Type B pancreatic cell (in vitro differentiated cells): ENCODE measurements at regions not wholly inside any gene's neighbourhood (a gene's known extent, or its start where the extent isn't known, plus 50 kb on each side); places are given as distances from the start of the nearest gene placed in this dataset.

Experiments used
- DNase-seq: peaks from one replicate; pipeline ENCODE4 v3.0.0; 2021; ENCODE audit warnings: mixed read lengths; ENCODE audit not compliant: unreplicated experiment; ENCODE audit errors: extremely low spot score
- H3K27ac Mint-ChIP-seq: 2 replicates; pipeline ENCODE4 v1.8.0; 2021; ENCODE audit warnings: mild to moderate bottlenecking, mixed read lengths
- H3K27me3 Mint-ChIP-seq: 2 replicates; pipeline ENCODE4 v1.8.0; 2021; ENCODE audit warnings: mixed read lengths
- H3K36me3 Mint-ChIP-seq: 2 replicates; pipeline ENCODE4 v1.8.0; 2021; ENCODE audit warnings: mixed read lengths
- H3K4me1 Mint-ChIP-seq: one replicate; pipeline ENCODE4 v1.8.0; 2021; ENCODE audit warnings: mixed read lengths; ENCODE audit not compliant: unreplicated experiment
- H3K4me3 Mint-ChIP-seq: 2 replicates; pipeline ENCODE4 v1.8.0; 2021; ENCODE audit warnings: mild to moderate bottlenecking, mixed read lengths
- H3K9me3 Mint-ChIP-seq: 2 replicates; pipeline ENCODE4 v1.8.0; 2021; ENCODE audit warnings: mixed read lengths
- TF ChIP-seq, protein P1 (sequence below): fragments of 200-600 bp; sonication (generic); conservative IDR thresholded peaks from 2 replicates; pipeline ENCODE4 v1.5.0; 2021; ENCODE audit warnings: antibody characterized with exemption, mild to moderate bottlenecking

DNA sequence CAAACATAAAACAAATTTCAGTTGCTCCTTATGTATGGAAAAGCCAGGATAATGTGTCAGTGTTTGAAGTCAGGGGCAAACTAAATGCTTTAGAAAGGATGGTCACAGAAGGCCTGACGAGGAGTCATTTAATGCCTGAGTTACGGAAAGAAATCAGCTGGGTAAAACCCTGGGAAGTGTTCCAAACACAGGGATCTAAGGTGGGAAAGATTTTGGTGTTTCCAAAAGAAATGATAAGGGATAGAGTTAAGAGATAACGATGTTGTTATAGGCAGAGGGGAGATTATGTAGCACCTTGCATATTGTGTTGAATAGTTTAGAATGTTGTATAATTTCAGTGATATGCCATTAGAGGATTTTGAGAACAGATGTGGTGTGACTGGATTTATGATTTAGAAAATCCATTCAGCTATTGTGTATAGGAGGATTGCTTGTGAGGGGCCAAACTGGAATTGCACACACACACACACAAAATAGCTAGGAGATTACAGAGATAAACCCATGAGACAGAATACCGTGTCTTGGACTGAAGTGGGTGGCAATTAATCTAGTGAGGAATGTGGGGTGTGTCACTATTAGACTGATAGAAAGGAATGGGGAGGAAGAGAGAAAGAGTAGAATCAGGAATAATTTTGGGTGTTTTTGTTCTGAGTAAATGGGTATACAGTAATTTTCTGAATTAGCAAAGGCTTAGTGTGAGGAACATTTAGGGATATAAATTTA lies 274.2 kb upstream of the DAB2 start:
- no peak for DNase-seq
- H3K4me3 Mint-ChIP-seq = no peak overlapping the region
- no peaks in the 10 kb centered on the region for H3K4me1 Mint-ChIP-seq
- H3K9me3 Mint-ChIP-seq = no peaks in the 10 kb centered on the region
- TF ChIP-seq, protein P1, sequence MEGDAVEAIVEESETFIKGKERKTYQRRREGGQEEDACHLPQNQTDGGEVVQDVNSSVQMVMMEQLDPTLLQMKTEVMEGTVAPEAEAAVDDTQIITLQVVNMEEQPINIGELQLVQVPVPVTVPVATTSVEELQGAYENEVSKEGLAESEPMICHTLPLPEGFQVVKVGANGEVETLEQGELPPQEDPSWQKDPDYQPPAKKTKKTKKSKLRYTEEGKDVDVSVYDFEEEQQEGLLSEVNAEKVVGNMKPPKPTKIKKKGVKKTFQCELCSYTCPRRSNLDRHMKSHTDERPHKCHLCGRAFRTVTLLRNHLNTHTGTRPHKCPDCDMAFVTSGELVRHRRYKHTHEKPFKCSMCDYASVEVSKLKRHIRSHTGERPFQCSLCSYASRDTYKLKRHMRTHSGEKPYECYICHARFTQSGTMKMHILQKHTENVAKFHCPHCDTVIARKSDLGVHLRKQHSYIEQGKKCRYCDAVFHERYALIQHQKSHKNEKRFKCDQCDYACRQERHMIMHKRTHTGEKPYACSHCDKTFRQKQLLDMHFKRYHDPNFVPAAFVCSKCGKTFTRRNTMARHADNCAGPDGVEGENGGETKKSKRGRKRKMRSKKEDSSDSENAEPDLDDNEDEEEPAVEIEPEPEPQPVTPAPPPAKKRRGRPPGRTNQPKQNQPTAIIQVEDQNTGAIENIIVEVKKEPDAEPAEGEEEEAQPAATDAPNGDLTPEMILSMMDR = no peak
- no peak overlapping the region for H3K27ac Mint-ChIP-seq
- H3K36me3 Mint-ChIP-seq = no peaks in the 10 kb centered on the region
- no peaks in the 10 kb centered on the region for H3K27me3 Mint-ChIP-seq

DNA sequence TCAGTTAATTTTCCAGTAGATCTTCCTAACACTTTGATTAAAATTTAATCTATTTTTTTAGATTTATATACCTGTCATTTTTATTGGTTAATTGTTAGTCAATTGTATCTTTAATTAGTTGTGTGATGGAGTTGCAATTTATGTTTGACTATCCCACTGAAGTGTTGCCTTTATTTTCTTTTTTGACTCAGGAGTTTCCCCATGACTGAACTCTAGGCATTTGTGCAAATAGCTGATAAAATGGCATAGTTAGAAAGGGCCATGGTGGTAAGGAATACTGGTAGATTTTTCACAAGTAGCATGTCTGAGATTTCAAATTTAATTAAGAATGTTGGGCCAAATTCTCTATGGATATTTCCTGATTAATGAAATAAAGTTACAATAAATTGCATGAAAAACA lies 273.1 kb upstream of the DAB2 start:
- Mint-ChIP-seq H3K4me1 (no peaks in the 10 kb centered on the region), H3K4me3 (no peak overlapping the region)
- no peak for DNase-seq

DNA sequence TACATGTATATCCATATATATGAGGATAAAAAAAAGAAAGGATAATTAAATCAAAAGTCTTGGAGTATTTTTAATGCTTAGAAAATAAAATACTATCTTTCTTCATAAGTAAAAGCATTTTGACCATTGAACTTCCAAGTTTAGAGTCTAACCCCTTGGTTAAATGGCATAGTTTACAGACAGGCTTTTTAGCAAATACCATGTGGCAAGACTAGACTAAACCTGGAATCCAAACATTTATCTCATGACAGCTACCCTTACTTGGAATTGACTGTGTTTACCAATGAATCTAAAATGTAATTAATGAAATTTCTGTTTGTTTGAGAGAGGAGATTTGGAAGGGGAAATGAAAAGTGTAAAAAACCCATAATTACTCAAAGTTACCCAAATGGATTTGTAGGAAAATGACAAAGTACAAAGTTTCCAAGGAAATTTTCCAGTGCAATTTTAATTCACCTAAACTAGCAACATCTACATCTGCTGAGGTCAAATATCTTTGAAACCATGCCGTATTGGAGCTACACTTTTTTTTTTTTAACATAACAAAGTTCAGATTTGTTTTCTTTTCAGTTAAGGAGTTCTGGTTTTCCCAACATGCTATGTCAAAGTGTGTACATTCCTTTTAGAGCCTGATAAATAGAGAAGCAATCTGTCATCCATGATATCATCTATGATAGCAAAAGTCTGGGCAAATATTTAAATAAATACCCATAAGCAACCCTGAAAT lies 272.1 kb upstream of the DAB2 start:
- no peak overlapping the region for H3K4me3 Mint-ChIP-seq
- H3K27me3 Mint-ChIP-seq = no peaks in the 10 kb centered on the region
- TF ChIP-seq, protein P1 = no peak
- no peaks in the 10 kb centered on the region for H3K36me3 Mint-ChIP-seq
- no peak for DNase-seq
- H3K4me1 Mint-ChIP-seq = no peaks in the 10 kb centered on the region
- peaks cover 5% of the 10 kb centered on the region for H3K9me3 Mint-ChIP-seq
- H3K27ac Mint-ChIP-seq = no peak overlapping the region

More for the DNA sequence above, 273.1 kb upstream of the DAB2 start:
- H3K27me3 Mint-ChIP-seq = no peaks in the 10 kb centered on the region
- TF ChIP-seq, protein P1 = no peak
- H3K27ac Mint-ChIP-seq = no peak overlapping the region
- H3K36me3 Mint-ChIP-seq = no peaks in the 10 kb centered on the region
- H3K9me3 Mint-ChIP-seq = no peaks in the 10 kb centered on the region

DNA sequence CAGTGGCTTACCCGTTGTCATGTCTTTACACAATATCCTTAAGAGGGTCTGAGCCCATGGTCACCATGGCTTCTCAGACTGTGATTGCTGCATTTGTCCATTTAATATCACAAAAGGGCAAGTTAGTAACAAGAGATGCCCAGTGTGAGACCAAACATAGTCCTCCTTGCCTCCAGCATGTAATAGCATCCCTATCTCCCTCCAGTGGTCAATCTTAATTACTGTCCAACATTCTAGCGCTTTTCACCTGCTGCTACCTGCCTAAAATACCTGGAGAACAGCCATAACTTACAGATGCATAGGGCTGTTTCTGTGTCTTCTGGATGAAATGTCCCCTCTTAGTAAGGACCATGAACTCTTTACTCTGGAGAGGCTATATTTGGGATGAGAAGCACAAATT lies 267.2 kb upstream of the DAB2 start:
- Mint-ChIP-seq H3K36me3 (no peaks in the 10 kb centered on the region), H3K4me1 (no peaks in the 10 kb centered on the region), H3K9me3 (peaks cover 5% of the 10 kb centered on the region), H3K27ac (no peak overlapping the region), H3K27me3 (no peaks in the 10 kb centered on the region), H3K4me3 (no peak overlapping the region)
- DNase-seq = no peak
- TF ChIP-seq, protein P1 = peak; percentile 19

DNA sequence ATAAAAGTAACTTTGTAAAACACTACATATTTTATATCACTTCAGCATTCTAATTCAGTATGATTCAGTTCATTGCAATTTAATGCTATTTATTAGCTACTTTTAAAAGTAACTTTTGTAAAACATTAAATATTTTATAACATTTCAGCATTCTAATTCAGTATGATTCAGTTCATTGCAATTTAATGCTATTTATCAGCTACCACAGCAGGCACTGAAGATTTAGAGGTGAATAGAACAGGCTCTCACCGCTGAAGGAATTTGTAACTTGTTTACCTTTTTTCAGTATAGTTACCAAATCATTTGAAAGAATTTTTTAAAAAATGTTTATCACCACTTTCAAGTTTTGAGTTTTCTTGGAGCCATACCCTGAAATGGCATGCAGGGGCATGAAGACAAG lies 266.4 kb upstream of the DAB2 start:
- Mint-ChIP-seq H3K4me3 (no peak overlapping the region), H3K4me1 (no peaks in the 10 kb centered on the region), H3K9me3 (peaks cover 5% of the 10 kb centered on the region), H3K27me3 (no peaks in the 10 kb centered on the region), H3K27ac (no peak overlapping the region), H3K36me3 (no peaks in the 10 kb centered on the region)
- no peak for DNase-seq
- TF ChIP-seq, protein P1 = no peak
